Trophoblast cell (in vitro differentiated cells and primary cell): ENCODE measurements at regions not wholly inside any gene's neighbourhood (a gene's known extent, or its start where the extent isn't known, plus 50 kb on each side); places are given as distances from the start of the nearest gene placed in this dataset.
A peak's percentile ranks its signal among the peaks of the same experiment; 100 is the strongest.

ENCODE experiments used
- DNase-seq, 2 donors: peaks; one replicate each; pipeline ENCODE4 v3.0.0-alpha.2; 2016
- H2AFZ ChIP-seq: 2 replicates; pipeline ENCODE4 v1.6.1; 2013; ENCODE audit warnings: low read length, moderate library complexity, mild to moderate bottlenecking; ENCODE audit not compliant: insufficient read depth, poor library complexity
- H2AK5ac ChIP-seq: 2 replicates; pipeline ENCODE4 v1.6.1; 2013; ENCODE audit warnings: mild to moderate bottlenecking, low read length
- H2BK120ac ChIP-seq: 2 replicates; pipeline ENCODE4 v1.6.1; 2013; ENCODE audit warnings: low read length, mild to moderate bottlenecking, moderate library complexity; ENCODE audit not compliant: insufficient read depth, poor library complexity
- H2BK12ac ChIP-seq: 2 replicates; pipeline ENCODE4 v1.6.1; 2013; ENCODE audit warnings: mild to moderate bottlenecking, low read length, moderate library complexity
- H2BK5ac ChIP-seq: 2 replicates; pipeline ENCODE4 v1.6.1; 2013; ENCODE audit warnings: low read length, low read depth, moderate library complexity, mild to moderate bottlenecking; ENCODE audit not compliant: poor library complexity
- H3K14ac ChIP-seq: 2 replicates; pipeline ENCODE4 v1.6.1; 2013; ENCODE audit warnings: mild to moderate bottlenecking, low read length
- H3K18ac ChIP-seq: 2 replicates; pipeline ENCODE4 v1.6.1; 2013; ENCODE audit warnings: mild to moderate bottlenecking, low read length
- H3K23ac ChIP-seq: 2 replicates; pipeline ENCODE4 v1.6.1; 2013; ENCODE audit warnings: low read length
- H3K27ac ChIP-seq: 2 replicates; pipeline ENCODE4 v1.5.1; 2013; ENCODE audit warnings: low read depth, mild to moderate bottlenecking, inconsistent platforms, low read length, moderate library complexity
- H3K27me3 ChIP-seq: 2 replicates; pipeline ENCODE4 v1.6.1; 2013; ENCODE audit warnings: inconsistent platforms, mild to moderate bottlenecking, low read length, moderate library complexity; ENCODE audit not compliant: insufficient read depth
- H3K36me3 ChIP-seq, 2 experiments: 1 replicate in 1 of 2; 2 replicates in 1 of 2; pipeline ENCODE4 v1.6.1; 2013; ENCODE audit warnings: low read length in 2 of 2, mild to moderate bottlenecking in 2 of 2, moderate library complexity in 1 of 2; ENCODE audit not compliant: insufficient read depth in 2 of 2, control insufficient read depth in 1 of 2
- H3K4ac ChIP-seq: 2 replicates; pipeline ENCODE4 v1.6.1; 2013; ENCODE audit warnings: low read depth, mild to moderate bottlenecking, low read length, moderate library complexity
- H3K4me1 ChIP-seq, 2 experiments: 1 replicate in 1 of 2; 2 replicates in 1 of 2; pipeline ENCODE4 v1.6.1; 2013; ENCODE audit warnings: low read length in 2 of 2, mild to moderate bottlenecking in 2 of 2, moderate library complexity in 1 of 2; ENCODE audit not compliant: insufficient read depth in 2 of 2, control insufficient read depth in 1 of 2
- H3K4me2 ChIP-seq: 2 replicates; pipeline ENCODE4 v1.6.1; 2013; ENCODE audit warnings: inconsistent platforms, mild to moderate bottlenecking, low read length, moderate library complexity
- H3K4me3 ChIP-seq: 2 replicates; pipeline ENCODE4 v1.5.1; 2013; ENCODE audit warnings: mild to moderate bottlenecking, low read depth, low read length, inconsistent platforms
- H3K79me1 ChIP-seq: one replicate; pipeline ENCODE4 v1.6.1; 2013; ENCODE audit warnings: low read length
- H3K79me2 ChIP-seq: 2 replicates; pipeline ENCODE4 v1.6.1; 2013; ENCODE audit warnings: low read length, mild to moderate bottlenecking; ENCODE audit not compliant: control insufficient read depth, insufficient read depth, poor library complexity
- H3K9ac ChIP-seq: 2 replicates; pipeline ENCODE4 v1.6.1; 2013; ENCODE audit warnings: mild to moderate bottlenecking, low read length
- H3K9me3 ChIP-seq: 2 replicates; pipeline ENCODE4 v1.6.1; 2013; ENCODE audit warnings: low read depth, mild to moderate bottlenecking, control low read depth, inconsistent platforms, low read length; ENCODE audit not compliant: insufficient read depth
- H4K12ac ChIP-seq: 2 replicates; pipeline ENCODE4 v1.6.1; 2013; ENCODE audit warnings: low read depth, mild to moderate bottlenecking, low read length, moderate library complexity
- H4K8ac ChIP-seq: 2 replicates; pipeline ENCODE4 v1.6.1; 2013; ENCODE audit warnings: low read depth, mild to moderate bottlenecking, low read length, moderate library complexity
- H4K91ac ChIP-seq: one replicate; pipeline ENCODE4 v1.6.1; 2013; ENCODE audit warnings: low read depth, mild to moderate bottlenecking, low read length, moderate library complexity
- WGBS: extraction: QIAGEN DNeasy Blood & Tissue Kit; methylation state at CpG from one replicate; pipeline ENCODE4 v1.1.7; 2013; ENCODE audit warnings: missing lambda C conversion rate; ENCODE audit not compliant: insufficient read length, insufficient coverage; ENCODE audit errors: extremely low coverage; 5-methylcytosine and 5-hydroxymethylcytosine counted together

DNA sequence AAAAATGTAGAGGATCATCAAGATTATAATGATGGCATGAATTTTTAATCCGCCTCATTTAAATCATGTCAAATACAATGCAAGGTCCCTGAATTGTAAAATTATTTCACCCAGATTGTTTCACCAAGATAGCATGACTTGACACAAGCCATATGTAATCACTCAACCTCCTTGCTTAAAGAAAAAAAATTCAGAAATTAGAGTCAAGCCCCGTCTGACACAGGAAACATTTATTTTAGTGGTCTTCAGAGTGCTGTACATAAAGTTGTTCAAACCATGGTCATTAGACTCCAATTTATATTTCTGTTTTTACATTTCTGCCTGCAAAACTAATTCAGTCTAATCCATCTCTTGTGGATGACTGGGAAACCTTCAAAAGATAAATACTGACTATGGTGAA lies 200.2 kb downstream of the CBLN4 start:
- Histone ChIP-seq H4K8ac (no peak overlapping the region), H3K4me1 (no peaks in the 10 kb centered on the region), H3K36me3 (no peaks in the 10 kb centered on the region), H3K23ac (no peak overlapping the region), H2BK120ac (no peak overlapping the region), H3K27me3 (no peaks in the 10 kb centered on the region), H3K4ac (no peak overlapping the region), H2AK5ac (no peak overlapping the region), H3K18ac (no peak overlapping the region), H3K27ac (no peak overlapping the region), H3K14ac (no peak overlapping the region), H3K4me3 (no peak overlapping the region), H3K4me2 (no peak overlapping the region), H2BK12ac (no peak overlapping the region), H4K91ac (no peak overlapping the region), H3K79me1 (no peaks in the 10 kb centered on the region), H3K9ac (no peak overlapping the region), H2AFZ (no peak overlapping the region), H3K9me3 (peaks cover 2% of the 10 kb centered on the region), H3K79me2 (no peaks in the 10 kb centered on the region), H2BK5ac (no peak overlapping the region), H4K12ac (no peak overlapping the region)
- no peak for DNase-seq
- WGBS: no CpG with 5 or more reads among the region's 2 CpGs

GRCh38 chr20:55800552-55801245 lies 204.6 kb downstream of the CBLN4 start:
- Histone ChIP-seq H2AFZ (no peak overlapping the region), H3K4me1 (no peaks in the 10 kb centered on the region), H3K27me3 (no peaks in the 10 kb centered on the region), H2AK5ac (no peak overlapping the region), H3K9ac (no peak overlapping the region), H3K4me3 (no peak overlapping the region), H3K14ac (no peak overlapping the region), H4K12ac (no peak overlapping the region), H3K27ac (no peak overlapping the region), H3K4ac (no peak overlapping the region), H3K23ac (no peak overlapping the region), H2BK12ac (no peak overlapping the region), H3K4me2 (no peak overlapping the region), H3K36me3 (no peaks in the 10 kb centered on the region), H3K18ac (no peak overlapping the region), H2BK120ac (no peak overlapping the region), H4K91ac (no peak overlapping the region), H3K79me2 (no peaks in the 10 kb centered on the region), H3K79me1 (no peaks in the 10 kb centered on the region), H4K8ac (no peak overlapping the region), H2BK5ac (no peak overlapping the region), H3K9me3 (no peaks in the 10 kb centered on the region)
- WGBS: no CpG with 5 or more reads among the region's 3 CpGs
- no peak for DNase-seq

GRCh38 chr20:55793986-55794385 lies 211.3 kb downstream of the CBLN4 start:
- Histone ChIP-seq H2BK120ac (no peak overlapping the region), H3K14ac (no peak overlapping the region), H3K4me1 (no peaks in the 10 kb centered on the region), H3K79me2 (no peaks in the 10 kb centered on the region), H3K18ac (no peak overlapping the region), H2BK12ac (no peak overlapping the region), H3K79me1 (no peaks in the 10 kb centered on the region), H2AK5ac (no peak overlapping the region), H3K9me3 (no peaks in the 10 kb centered on the region), H2BK5ac (no peak overlapping the region), H3K23ac (no peak overlapping the region), H3K27me3 (no peaks in the 10 kb centered on the region), H3K9ac (peak overlapping the region; percentile 27), H2AFZ (no peak overlapping the region), H3K4me3 (no peak overlapping the region), H4K8ac (no peak overlapping the region), H4K91ac (no peak overlapping the region), H4K12ac (no peak overlapping the region), H3K27ac (no peak overlapping the region), H3K36me3 (no peaks in the 10 kb centered on the region), H3K4ac (no peak overlapping the region), H3K4me2 (no peak overlapping the region)
- WGBS: no CpG with 5 or more reads among the region's 3 CpGs
- DNase-seq: no peak

- no peaks in the 10 kb centered on the region for H3K79me1 ChIP-seq
- H3K9me3 ChIP-seq: no peaks in the 10 kb centered on the region
- no peak overlapping the region for H3K27ac ChIP-seq
- no peak overlapping the region for H3K4me3 ChIP-seq
- no peak overlapping the region for H4K12ac ChIP-seq
- no peak overlapping the region for H2BK5ac ChIP-seq
- H3K18ac ChIP-seq: no peak overlapping the region
- H2BK120ac ChIP-seq: no peak overlapping the region
- no peak overlapping the region for H3K4ac ChIP-seq
- no peak for DNase-seq
- H3K4me1 ChIP-seq: no peaks in the 10 kb centered on the region
- H4K91ac ChIP-seq: no peak overlapping the region
- H3K14ac ChIP-seq: no peak overlapping the region
- no peak overlapping the region for H4K8ac ChIP-seq
- no peak overlapping the region for H3K9ac ChIP-seq
- no peak overlapping the region for H2AK5ac ChIP-seq
- no peaks in the 10 kb centered on the region for H3K79me2 ChIP-seq
- no peak overlapping the region for H3K23ac ChIP-seq
- H2AFZ ChIP-seq: no peak overlapping the region
- no peaks in the 10 kb centered on the region for H3K27me3 ChIP-seq
- no peak overlapping the region for H3K4me2 ChIP-seq
- no peaks in the 10 kb centered on the region for H3K36me3 ChIP-seq
- no peak overlapping the region for H2BK12ac ChIP-seq
Measured at GRCh38 chr20:55792049-55792448, 213.3 kb downstream of the CBLN4 start.
